A549 (cell line): ENCODE measurements at regions not wholly inside any gene's neighbourhood (a gene's known extent, or its start where the extent isn't known, plus 50 kb on each side); places are given as distances from the start of the nearest gene placed in this dataset.

Experiments used
- CEBPB ChIP-seq, 2 experiments: fragments of >200 bp in 1 of 2; sonication (Bioruptor Twin) in 1 of 2; formaldehyde crosslinking in 1 of 2; IDR thresholded peaks; 2 replicates each; pipeline ENCODE4 v1.6.1; 2012 to 2016
- CHD2 ChIP-seq: fragments of 150-350 bp; IDR thresholded peaks from 2 replicates; pipeline ENCODE4 v1.6.1; 2014; ENCODE audit warnings: low read length; ENCODE audit not compliant: partially characterized antibody
- CTCF ChIP-seq: fragments of >200 bp; sonication (Bioruptor Twin); formaldehyde crosslinking; IDR thresholded peaks from 3 replicates; pipeline ENCODE4 v1.5.1; 2016
- E2F6 ChIP-seq: IDR thresholded peaks from 2 replicates; pipeline ENCODE4 v1.6.1; 2012; ENCODE audit warnings: low read depth, borderline replicate concordance
- EP300 ChIP-seq, 2 experiments: fragments of >200 bp; sonication (Bioruptor Twin); formaldehyde crosslinking; IDR thresholded peaks; 2 replicates in 1 of 2; 3 replicates in 1 of 2; pipeline ENCODE4 v1.6.1; 2016 to 2017
- JUNB ChIP-seq: fragments of >200 bp; sonication (Bioruptor Twin); formaldehyde crosslinking; IDR thresholded peaks from 2 replicates; pipeline ENCODE4 v1.6.1; 2016
- KDM1A ChIP-seq: fragments of 200-600 bp; sonication (generic); IDR thresholded peaks from 2 replicates; pipeline ENCODE4 v1.6.1; 2016; ENCODE audit warnings: low read depth, mild to moderate bottlenecking
- KDM5A ChIP-seq: fragments of 200-600 bp; sonication (generic); IDR thresholded peaks from 2 replicates; pipeline ENCODE4 v1.6.1; 2016; ENCODE audit warnings: antibody characterized with exemption, mild to moderate bottlenecking
- MAX ChIP-seq: IDR thresholded peaks from 2 replicates; pipeline ENCODE4 v1.6.1; 2012
- MAZ ChIP-seq: fragments of 150-350 bp; IDR thresholded peaks from 2 replicates; pipeline ENCODE4 v1.6.1; 2014; ENCODE audit warnings: antibody characterized with exemption, low read depth, low read length, borderline replicate concordance
- MYC ChIP-seq: IDR thresholded peaks from 2 replicates; pipeline ENCODE4 v1.6.1; 2012; ENCODE audit warnings: mild to moderate bottlenecking, inconsistent platforms, low read length, improper control_type of control experiment, borderline replicate concordance
- POLR2A ChIP-seq: IDR thresholded peaks from 2 replicates; pipeline ENCODE4 v1.6.1; 2012; ENCODE audit warnings: mild to moderate bottlenecking, low read length
- REST ChIP-seq: fragments of 200-600 bp; sonication (generic); IDR thresholded peaks from 2 replicates; pipeline ENCODE4 v1.6.1; 2016; ENCODE audit warnings: antibody characterized with exemption, mild to moderate bottlenecking, moderate library complexity
- USF2 ChIP-seq: fragments of 450-650 bp; IDR thresholded peaks from 2 replicates; pipeline ENCODE4 v1.6.1; 2014; ENCODE audit warnings: antibody characterized with exemption

GRCh38 chr17:33369876-33370275 is 76.8 kb upstream of the ASIC2 start:
- no peak for TF ChIP-seq CTCF
- TF ChIP-seq KDM1A, result no peak
- no peak for TF ChIP-seq KDM5A
- TF ChIP-seq MAX, result no peak
- no peak for TF ChIP-seq EP300 (IDR thresholded peaks at IDR 0.05)
- TF ChIP-seq REST, result no peak
- no peak for TF ChIP-seq MYC
- TF ChIP-seq JUNB, result no peak
- TF ChIP-seq CHD2, result no peak
- no peak for TF ChIP-seq POLR2A
- TF ChIP-seq USF2, result no peak
- TF ChIP-seq CEBPB (IDR thresholded peaks at IDR 0.05), result no peak
- no peak for TF ChIP-seq MAZ
- TF ChIP-seq E2F6, result no peak
